HS-27A (cell line): ENCODE measurements at regions not wholly inside any gene's neighbourhood (a gene's known extent, or its start where the extent isn't known, plus 50 kb on each side); places are given as distances from the start of the nearest gene placed in this dataset.
"Not testable (repeated sequence)": the region's sequence is repeated elsewhere in the genome, so short reads cannot be mapped to it uniquely, and the experiment has no call there.

Experiments
- DNase-seq: peaks from one replicate; pipeline ENCODE4 v3.0.0-alpha.2; 2012; ENCODE audit warnings: low read depth, missing footprints

GRCh38 chr2:128613876-128614275 is 295.2 kb upstream of the HS6ST1 start:
- DNase-seq, result no peak

DNA sequence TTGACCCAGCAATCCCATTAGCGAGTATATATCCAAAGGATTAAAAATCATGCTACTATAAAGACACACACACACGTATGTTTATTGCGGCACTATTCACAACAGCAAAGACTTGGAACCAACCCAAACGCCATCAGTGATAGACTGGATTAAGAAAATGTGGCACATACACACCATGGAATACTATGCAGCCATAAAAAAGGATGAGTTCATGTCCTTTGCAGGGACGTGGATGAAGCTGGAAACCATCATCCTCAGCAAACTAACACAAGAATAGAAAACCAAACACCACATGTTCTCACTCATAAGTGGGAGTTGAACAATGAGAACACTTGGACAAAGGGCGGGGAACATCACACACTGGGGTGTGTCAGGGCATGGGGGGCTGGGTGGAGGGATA is 296.2 kb upstream of the HS6ST1 start:
- not testable (repeated sequence) for DNase-seq

DNA sequence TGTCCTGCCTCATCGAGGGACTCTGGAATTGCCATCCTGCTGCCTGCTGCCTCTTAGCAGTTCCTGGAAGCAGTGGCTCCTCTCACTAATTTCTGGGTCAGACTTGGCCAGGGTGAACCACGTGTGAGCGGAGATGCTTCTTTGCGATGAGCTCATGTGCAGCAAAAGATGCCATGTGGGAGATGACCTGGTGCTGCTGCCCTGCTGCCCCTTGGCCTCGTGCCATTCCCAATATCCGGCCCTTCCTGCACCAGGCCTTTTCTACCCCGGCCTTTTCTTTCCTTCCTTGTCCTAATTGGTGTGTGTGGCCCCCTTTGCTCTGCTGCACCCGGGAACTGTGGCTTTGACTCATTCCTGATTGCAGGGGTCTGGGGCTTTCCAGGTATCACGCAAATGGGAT is 296.9 kb upstream of the HS6ST1 start:
- DNase-seq, result no peak

- DNase-seq, result no peak
Observed at GRCh38 chr2:128617029-128617590, 298.4 kb upstream of the HS6ST1 start.

- no peak for DNase-seq
Observed at GRCh38 chr2:128617661-128618060, 299.0 kb upstream of the HS6ST1 start.

- no peak for DNase-seq
Observed at GRCh38 chr2:128618642-128619041, 300.0 kb upstream of the HS6ST1 start.

DNA sequence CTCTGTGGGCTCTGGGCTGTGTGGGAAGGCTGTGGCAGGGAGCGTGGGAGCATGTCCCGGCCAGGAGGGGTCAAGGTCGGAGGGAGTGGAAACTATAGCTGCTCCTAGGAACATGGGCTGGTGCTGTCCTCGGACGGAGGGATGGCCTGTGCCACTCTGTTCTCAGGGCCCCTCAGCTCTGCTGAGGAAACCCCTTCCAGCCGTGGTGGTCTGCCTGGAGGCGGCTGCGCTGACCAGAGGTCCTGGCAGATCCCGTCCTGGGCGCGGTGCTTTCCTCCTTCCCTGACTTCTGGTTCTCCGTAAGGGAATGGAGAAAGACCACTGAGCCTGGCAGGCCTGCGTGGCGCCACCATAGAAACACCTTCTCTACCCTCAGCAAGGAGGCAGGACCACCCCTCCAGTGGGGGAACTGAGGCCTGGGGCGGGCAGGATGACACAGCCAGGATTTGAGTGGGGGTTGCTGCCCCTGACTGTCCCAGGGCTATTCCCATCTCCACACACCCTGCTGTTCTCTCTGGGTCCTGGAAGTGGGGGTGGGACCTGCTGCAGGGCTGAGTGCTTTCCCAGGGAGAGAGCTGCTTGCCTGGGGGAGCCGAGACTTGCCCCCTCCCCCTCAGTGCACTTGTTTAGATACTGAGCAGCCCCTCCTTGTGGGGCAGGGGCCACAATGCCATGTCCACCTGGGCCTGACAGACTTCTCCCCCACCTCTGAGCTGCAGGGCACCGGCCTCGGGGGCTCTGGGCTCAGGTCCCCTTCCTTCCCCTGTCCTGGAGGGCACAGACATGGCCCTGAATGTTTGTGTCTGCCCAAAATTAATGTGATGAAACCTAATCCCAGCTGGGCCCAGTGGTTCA is 301.0 kb upstream of the HS6ST1 start:
- no peak for DNase-seq

GRCh38 chr2:128621074-128621473 is 302.4 kb upstream of the HS6ST1 start:
- DNase-seq, result no peak

GRCh38 chr2:128622371-128622770 is 303.7 kb upstream of the HS6ST1 start:
- no peak for DNase-seq

DNA sequence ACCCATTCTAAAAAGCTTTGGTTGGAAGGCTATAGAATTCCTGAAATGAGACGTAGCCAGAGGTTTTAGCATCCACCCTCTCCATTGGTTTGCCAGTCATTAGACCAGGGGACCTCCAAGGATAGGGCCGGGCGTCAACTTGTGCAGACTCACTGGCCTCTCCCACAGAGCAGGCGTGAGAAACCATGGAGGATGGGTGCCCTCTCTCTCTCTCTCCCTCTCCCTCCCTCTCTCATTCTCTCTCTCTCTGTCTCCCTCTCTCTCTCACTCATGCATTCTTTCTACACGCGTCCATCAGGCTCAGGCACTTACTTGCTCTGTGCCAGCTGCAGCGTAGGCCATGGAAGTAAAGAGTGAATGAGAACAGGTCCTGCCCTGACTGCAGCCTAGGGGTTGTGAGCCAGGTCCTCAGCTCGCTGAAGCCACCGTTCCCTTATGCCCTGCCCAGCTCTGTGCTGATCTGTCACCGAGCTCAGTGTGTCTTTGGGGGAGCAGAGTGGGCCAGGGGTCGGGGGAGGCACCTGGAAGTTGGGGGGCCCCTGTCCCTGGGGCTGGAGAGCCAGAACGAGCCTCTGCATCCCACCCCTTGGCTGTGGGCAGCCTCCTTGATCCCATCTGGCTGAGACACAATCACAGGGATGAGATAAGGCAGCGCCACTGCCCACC is 304.4 kb upstream of the HS6ST1 start:
- DNase-seq, result peak; percentile 43

DNA sequence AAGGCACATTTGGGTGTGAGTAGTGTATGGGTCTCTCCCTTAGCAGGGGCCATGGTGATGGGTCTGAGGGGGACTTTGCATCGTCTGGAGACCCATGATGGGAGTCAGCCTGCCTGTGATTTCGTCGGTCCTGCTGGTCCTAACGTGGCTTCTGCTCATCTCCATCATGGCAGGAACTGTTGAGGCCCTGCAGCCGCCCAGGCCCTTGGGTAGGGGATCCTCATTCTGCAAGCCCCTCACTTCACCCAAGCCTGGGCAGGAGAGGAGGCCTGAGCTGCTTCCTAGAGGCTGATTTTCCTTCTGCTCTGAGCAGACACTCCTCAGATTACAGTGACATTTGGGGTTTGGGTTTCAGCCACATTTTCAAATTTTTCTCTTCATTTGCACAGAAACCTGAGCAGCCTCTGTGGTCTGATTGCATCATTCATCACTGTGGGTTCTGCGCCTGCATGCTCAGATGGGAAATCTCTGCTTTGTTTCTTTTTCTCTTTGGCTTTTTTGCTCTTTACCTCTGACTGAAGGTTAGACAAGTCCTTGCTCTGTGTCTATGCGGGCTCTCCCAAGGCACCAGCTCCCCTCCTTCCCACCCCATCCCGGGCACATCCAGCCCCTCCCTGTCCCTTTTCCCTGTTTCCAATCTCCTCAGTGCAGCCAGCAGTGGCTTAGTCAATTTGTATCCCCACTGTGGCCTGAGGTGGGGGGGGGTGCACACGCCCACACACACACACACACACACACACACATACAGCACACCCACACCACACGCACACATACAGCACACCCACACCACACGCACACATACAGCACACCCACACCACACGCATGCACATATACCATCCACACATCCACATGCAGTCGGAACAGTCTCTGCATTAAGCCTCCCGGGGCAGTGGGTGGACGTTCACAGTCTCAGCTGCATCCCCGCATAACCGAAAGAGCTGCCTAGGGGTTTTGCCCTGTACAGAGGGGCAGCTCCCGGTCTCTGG is 305.4 kb upstream of the HS6ST1 start:
- peak; percentile 87 for DNase-seq

- no peak for DNase-seq
Observed at GRCh38 chr2:128624956-128625355, 306.3 kb upstream of the HS6ST1 start.

DNA sequence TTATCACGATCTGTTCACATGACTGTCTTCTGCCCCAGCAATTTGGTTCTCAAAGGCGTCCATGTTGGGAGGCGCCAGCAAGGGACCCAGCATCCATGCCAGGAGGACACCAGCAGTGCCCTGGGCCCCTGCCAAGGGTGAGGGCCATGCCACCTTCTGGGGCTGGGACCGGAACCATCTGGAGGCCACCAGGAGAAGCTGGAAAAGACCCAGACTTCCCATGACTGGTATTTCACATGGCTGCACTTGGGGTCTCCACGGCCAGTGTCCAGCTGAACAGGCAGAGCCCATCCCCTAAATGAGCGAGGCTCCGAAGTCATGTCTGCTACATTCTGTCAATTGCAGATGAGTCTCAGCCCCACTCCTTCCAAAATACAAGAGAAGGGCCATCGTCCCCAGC is 306.8 kb upstream of the HS6ST1 start:
- DNase-seq, result no peak

DNA sequence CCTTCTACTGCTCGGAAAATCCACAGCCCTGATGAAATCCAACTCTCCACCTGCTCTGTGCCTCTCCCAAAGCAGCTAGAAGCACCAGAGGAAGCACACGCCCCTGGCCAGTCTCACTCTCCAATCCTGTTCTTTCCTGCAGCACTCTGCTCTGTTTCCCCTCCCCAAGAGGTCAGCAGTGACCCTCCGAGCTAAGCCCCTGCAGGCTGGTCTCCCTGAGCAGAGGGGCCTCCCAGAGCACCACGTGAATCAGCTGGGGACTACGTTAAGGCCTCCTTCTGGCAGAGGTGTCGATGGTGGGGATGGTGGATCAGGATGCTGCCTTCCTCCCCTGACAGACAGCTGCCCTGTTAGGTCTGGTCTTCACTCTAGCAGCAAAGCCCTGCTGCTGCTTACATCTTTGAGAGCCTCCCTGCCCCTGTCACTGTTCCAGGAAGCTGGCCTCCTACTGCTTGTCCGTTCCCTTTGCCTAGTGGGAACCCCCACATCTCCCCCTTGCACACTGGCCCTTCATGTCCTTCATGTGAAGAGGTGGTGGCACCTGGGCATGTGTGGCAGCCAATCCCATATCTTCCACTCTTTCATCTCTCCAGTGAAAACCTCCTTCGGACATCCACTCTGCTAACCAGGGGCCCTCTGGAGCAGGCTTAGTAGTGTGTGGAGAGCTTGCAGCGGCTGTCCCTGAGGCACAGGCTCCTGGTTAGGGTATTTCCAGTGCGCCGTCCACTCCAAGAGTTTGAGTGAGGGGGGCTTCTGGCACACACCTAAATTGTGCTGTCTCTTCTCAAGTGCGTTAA is 307.5 kb upstream of the HS6ST1 start:
- DNase-seq, result no peak

GRCh38 chr2:128626760-128627511 is 308.3 kb upstream of the HS6ST1 start:
- peak; percentile 35 for DNase-seq

GRCh38 chr2:128628206-128628605 is 309.5 kb upstream of the HS6ST1 start:
- DNase-seq, result no peak

- DNase-seq, result no peak
Observed at GRCh38 chr2:128628996-128629395, 310.3 kb upstream of the HS6ST1 start.

DNA sequence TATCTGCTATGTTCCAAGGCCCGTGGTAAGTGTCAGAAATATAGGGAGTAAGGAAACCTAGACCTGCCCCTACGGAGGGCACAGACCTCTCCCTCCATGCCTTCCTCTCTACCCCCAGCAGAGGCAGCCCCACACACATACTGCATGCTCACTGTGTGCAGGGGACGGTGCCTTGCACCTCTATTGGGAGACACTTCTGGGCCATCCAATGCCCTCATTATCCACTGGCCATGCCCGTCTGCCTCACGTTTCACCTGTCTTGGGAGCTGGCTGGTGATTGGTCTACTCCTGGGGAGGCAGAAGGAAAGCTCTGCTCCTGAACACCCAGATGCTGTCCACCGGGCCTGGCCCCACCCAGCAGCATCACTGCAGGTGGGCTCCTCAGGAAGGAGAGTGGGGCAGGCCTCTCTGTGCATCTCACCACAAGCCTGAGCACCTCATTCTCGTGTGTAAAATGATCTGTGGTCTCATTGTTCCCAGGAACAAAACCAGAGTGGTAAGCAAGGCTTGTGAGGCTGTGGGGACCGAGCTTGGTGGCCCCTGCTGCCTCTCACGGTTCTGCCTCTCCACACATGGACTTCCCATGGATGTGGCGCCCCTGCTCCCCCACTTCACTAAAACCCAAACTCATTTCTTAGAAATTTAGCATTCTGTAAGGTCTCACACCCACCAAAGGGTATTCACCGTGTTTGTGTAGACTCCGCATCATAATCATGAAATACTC is 312.5 kb upstream of the HS6ST1 start:
- DNase-seq, result no peak

DNA sequence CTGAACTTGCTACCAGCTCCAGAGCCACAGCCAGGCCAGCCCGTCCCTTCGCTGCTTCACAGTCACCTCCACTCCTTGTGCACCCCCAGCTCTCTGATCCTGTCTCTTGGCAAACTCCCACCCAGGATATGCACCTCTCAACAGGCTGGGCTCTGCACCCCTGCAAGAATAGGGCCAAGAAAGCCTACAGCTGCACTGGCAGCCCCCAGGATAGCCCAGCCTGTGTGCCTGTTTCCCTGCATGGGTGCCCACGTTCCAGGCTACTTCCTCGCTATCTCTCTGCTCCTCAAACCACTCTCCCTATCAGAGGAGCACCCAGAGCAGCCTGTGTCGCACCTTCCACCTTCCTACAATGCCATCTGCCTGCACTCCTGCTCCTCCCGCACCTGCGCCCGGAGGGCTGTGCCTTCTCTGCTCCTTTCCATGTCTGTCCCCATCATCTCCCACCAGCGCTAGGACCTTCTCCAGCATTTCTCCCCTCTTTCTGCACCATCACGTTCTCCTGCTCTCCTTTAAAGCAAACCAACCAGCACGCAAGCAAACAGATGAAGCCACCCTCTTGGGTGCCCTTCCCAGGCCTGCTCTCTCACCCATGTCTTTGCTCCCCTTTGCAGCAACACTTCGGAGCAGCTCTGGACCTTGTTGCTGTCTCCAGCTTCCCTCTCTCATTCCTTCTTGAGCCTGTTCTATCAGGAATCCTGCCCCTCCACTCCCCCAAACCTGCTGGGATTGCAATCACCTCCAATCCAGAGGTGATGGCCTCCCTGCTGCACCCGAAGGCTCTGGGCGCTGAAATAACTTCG is 313.2 kb upstream of the HS6ST1 start:
- no peak for DNase-seq
